ENCODE measurements at regions not wholly inside any gene's neighbourhood (a gene's known extent, or its start where the extent isn't known, plus 50 kb on each side); places are given as distances from the start of the nearest gene placed in this dataset.

DNA sequence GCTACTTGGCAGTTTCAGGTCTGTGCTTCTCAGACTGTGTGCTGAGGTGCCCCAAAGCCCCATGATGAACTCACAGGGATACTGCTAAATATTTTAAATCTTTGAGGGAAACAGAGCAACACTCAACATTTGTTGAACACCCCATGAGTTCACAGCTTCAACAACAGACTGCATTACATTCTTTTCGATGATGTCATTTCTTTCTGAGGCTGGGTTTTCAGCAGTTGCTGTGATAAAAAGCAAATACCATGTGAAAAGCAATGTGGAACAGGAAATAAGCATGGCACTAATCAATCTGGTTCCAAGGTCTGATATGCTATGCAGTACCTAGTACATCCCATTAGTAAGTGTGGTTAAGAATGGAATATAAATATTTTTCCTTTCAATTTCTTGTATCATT, 82.7 kb downstream of the RPL27A start:
- Histone ChIP-seq H3K79me2 (ENCODE audit: insufficient read depth, low read depth, low read length) (no peaks in the 10 kb centered on the region), H3K36me3 (ENCODE audit: insufficient read depth, low read length) (no peaks in the 10 kb centered on the region), H3K4me2 (ENCODE audit: low read length) (no peak overlapping the region), H2AFZ (ENCODE audit: low read length) (no peak overlapping the region), H3K27ac (ENCODE audit: low read depth, low read length, poor library complexity, severe bottlenecking) (no peak overlapping the region), H4K20me1 (ENCODE audit: insufficient read depth, low read length) (no peaks in the 10 kb centered on the region), H3K9me2 (ENCODE audit: insufficient read depth, low read length) (no peaks in the 10 kb centered on the region), H3K4me3 (ENCODE audit: low read depth, low read length, poor library complexity, severe bottlenecking) (no peak overlapping the region), H3K4me1 (ENCODE audit: insufficient read depth, low read length, poor library complexity, severe bottlenecking) (no peaks in the 10 kb centered on the region), H3K9me3 (ENCODE audit: low read length) (no peaks in the 10 kb centered on the region)
- intact Hi-C loops (cut with micrococcal nuclease; ENCODE audit: unreplicated experiment) = no loop called here
- CTCF ChIA-PET (ENCODE audit: unreplicated experiment) = no interaction called here
- DNase-seq (ENCODE audit: low spot score) = no peak
- POLR2A ChIA-PET = no interaction called here
- TF ChIP-seq, protein P1, sequence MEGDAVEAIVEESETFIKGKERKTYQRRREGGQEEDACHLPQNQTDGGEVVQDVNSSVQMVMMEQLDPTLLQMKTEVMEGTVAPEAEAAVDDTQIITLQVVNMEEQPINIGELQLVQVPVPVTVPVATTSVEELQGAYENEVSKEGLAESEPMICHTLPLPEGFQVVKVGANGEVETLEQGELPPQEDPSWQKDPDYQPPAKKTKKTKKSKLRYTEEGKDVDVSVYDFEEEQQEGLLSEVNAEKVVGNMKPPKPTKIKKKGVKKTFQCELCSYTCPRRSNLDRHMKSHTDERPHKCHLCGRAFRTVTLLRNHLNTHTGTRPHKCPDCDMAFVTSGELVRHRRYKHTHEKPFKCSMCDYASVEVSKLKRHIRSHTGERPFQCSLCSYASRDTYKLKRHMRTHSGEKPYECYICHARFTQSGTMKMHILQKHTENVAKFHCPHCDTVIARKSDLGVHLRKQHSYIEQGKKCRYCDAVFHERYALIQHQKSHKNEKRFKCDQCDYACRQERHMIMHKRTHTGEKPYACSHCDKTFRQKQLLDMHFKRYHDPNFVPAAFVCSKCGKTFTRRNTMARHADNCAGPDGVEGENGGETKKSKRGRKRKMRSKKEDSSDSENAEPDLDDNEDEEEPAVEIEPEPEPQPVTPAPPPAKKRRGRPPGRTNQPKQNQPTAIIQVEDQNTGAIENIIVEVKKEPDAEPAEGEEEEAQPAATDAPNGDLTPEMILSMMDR (conservative IDR thresholded peaks at IDR 0.05; ENCODE audit: low read length) = no peak
- TF ChIP-seq EZH2phosphoT487 (IDR thresholded peaks at IDR 0.05; ENCODE audit: borderline replicate concordance, low read depth, low read length) = no peak
- BruUV-seq (replicated peaks) = no TSS peak

DNA sequence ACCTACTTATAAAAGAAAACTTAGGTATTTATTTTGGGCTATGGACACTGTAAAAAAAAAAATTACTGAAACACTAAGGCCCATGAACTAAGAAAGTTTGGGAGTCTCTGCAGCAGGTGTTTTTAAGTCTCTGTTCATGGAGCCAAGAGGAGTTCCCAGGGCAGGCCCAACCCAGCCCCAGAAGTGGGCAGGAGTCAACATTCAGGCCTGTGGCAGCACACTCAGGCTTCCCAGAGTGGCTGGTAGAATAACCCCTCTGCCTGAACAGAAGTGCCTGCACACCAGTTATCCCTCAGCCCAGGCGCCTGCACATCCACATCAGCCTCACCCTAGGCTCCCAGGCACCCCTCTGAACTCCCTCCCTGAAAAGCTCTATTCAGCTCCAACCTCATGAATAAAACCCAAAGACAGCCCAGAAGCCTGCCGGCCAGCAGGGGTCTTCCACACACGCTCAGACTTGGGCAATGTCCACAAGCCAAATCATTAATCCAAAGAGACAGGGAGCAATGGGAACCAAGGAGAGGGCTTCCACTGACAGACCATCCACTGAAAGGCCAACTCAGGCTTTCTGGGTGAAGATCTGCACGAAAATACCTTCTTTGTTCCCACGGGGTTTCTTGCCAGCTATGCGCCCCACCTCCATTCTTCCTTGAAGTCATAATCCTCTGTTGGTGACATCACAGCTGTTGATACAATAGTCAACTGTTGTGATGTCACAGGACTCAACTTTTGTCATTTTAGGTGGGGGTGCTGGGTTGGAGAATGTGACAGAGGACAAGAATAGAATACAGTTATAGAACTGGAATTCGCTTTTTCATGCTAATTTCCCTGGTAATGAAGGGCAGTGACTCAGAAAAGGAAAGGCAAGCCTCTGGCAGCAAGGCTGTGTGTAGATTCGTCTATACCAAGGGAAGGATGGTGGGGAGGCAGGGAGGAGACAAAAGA, 83.7 kb downstream of the RPL27A start:
- H3K4me3 ChIP-seq (ENCODE audit: low read depth, low read length, poor library complexity, severe bottlenecking) = no peak overlapping the region
- H3K4me1 ChIP-seq (ENCODE audit: insufficient read depth, low read length, poor library complexity, severe bottlenecking) = no peaks in the 10 kb centered on the region
- no peak overlapping the region for H3K4me2 ChIP-seq (ENCODE audit: low read length)
- H4K20me1 ChIP-seq (ENCODE audit: insufficient read depth, low read length) = no peaks in the 10 kb centered on the region
- H3K79me2 ChIP-seq (ENCODE audit: insufficient read depth, low read depth, low read length) = no peaks in the 10 kb centered on the region
- no peaks in the 10 kb centered on the region for H3K36me3 ChIP-seq (ENCODE audit: insufficient read depth, low read length)
- CTCF ChIA-PET (ENCODE audit: unreplicated experiment) = no interaction called here
- no peak overlapping the region for H3K27ac ChIP-seq (ENCODE audit: low read depth, low read length, poor library complexity, severe bottlenecking)
- no TSS peak for BruUV-seq (replicated peaks)
- intact Hi-C loops (cut with micrococcal nuclease; ENCODE audit: unreplicated experiment) = no loop called here
- no peaks in the 10 kb centered on the region for H3K9me2 ChIP-seq (ENCODE audit: insufficient read depth, low read length)
- H3K9me3 ChIP-seq (ENCODE audit: low read length) = no peaks in the 10 kb centered on the region
- TF ChIP-seq, protein P1 (conservative IDR thresholded peaks at IDR 0.05; ENCODE audit: low read length) = no peak
- no peak for TF ChIP-seq EZH2phosphoT487 (IDR thresholded peaks at IDR 0.05; ENCODE audit: borderline replicate concordance, low read depth, low read length)
- no peak for DNase-seq (ENCODE audit: low spot score)
- no peak overlapping the region for H2AFZ ChIP-seq (ENCODE audit: low read length)
- POLR2A ChIA-PET = no interaction called here

DNA sequence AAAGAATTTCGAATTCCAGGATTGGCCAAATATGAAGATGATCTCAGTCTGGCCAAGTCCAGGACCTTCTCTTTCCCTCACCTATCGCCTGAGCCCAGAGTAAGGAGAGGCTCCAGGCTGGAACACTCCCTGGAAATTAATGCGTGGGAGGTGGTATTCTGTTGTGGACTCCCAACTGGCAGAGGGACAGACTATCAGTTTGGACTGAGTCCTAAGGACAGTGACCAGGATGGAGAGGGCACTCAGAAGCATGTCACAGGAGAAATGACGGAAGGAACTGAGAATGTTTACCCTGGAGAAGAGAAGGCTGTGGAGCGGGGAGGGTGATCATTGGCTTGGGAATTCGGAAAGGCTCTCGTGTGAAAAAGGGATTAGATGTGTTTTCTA, 84.4 kb downstream of the RPL27A start:
- ChIA-PET CTCF (ENCODE audit: unreplicated experiment) (no interaction called here), POLR2A (no interaction called here)
- H3K4me2 ChIP-seq (ENCODE audit: low read length) = no peak overlapping the region
- no peaks in the 10 kb centered on the region for H4K20me1 ChIP-seq (ENCODE audit: insufficient read depth, low read length)
- no peak overlapping the region for H3K27ac ChIP-seq (ENCODE audit: low read depth, low read length, poor library complexity, severe bottlenecking)
- H3K4me1 ChIP-seq (ENCODE audit: insufficient read depth, low read length, poor library complexity, severe bottlenecking) = no peaks in the 10 kb centered on the region
- no peaks in the 10 kb centered on the region for H3K36me3 ChIP-seq (ENCODE audit: insufficient read depth, low read length)
- intact Hi-C loops (cut with micrococcal nuclease; ENCODE audit: unreplicated experiment) = no loop called here
- H3K4me3 ChIP-seq (ENCODE audit: low read depth, low read length, poor library complexity, severe bottlenecking) = no peak overlapping the region
- no peak overlapping the region for H2AFZ ChIP-seq (ENCODE audit: low read length)
- H3K79me2 ChIP-seq (ENCODE audit: insufficient read depth, low read depth, low read length) = no peaks in the 10 kb centered on the region
- no peak for DNase-seq (ENCODE audit: low spot score)
- BruUV-seq (replicated peaks) = no TSS peak
- no peaks in the 10 kb centered on the region for H3K9me2 ChIP-seq (ENCODE audit: insufficient read depth, low read length)
- H3K9me3 ChIP-seq (ENCODE audit: low read length) = no peaks in the 10 kb centered on the region
- TF ChIP-seq EZH2phosphoT487 (IDR thresholded peaks at IDR 0.05; ENCODE audit: borderline replicate concordance, low read depth, low read length) = no peak
- TF ChIP-seq, protein P1 (conservative IDR thresholded peaks at IDR 0.05; ENCODE audit: low read length) = no peak

Measured in OCI-LY7 (cell line).